MM.1S (cell line): ENCODE measurements at regions not wholly inside any gene's neighbourhood (a gene's known extent, or its start where the extent isn't known, plus 50 kb on each side); places are given as distances from the start of the nearest gene placed in this dataset.

ENCODE experiments used
- DNase-seq: peaks from one replicate; pipeline ENCODE4 v3.0.0-alpha.2; 2015
- H2AFZ ChIP-seq: fragments of 300-600 bp; sonication (generic); 2 replicates; pipeline ENCODE4 v1.6.0; 2016; ENCODE audit warnings: antibody characterized with exemption, low read length
- H3F3A ChIP-seq: fragments of 300-600 bp; sonication (generic); 2 replicates; pipeline ENCODE4 v1.6.1; 2016; ENCODE audit warnings: mild to moderate bottlenecking, antibody characterized with exemption, low read length, moderate library complexity, mixed read lengths; ENCODE audit not compliant: insufficient read depth
- H3K27ac ChIP-seq: fragments of 300-600 bp; sonication (generic); 2 replicates; pipeline ENCODE4 v1.5.1; 2016; ENCODE audit warnings: mild to moderate bottlenecking, low read length
- H3K27me3 ChIP-seq: fragments of 300-600 bp; sonication (generic); replicated peaks from 2 replicates; pipeline ENCODE4 v1.6.0; 2016; ENCODE audit warnings: low read length; ENCODE audit not compliant: insufficient read depth
- H3K36me3 ChIP-seq: fragments of 300-600 bp; sonication (generic); replicated peaks from 2 replicates; pipeline ENCODE4 v1.6.1; 2016; ENCODE audit warnings: mild to moderate bottlenecking, low read length, mixed read lengths; ENCODE audit not compliant: insufficient read depth
- H3K4me1 ChIP-seq: fragments of 300-600 bp; sonication (generic); 2 replicates; pipeline ENCODE4 v1.6.1; 2016; ENCODE audit warnings: low read length, mixed read lengths
- H3K4me2 ChIP-seq: fragments of 300-600 bp; sonication (generic); 2 replicates; pipeline ENCODE4 v1.6.0; 2016; ENCODE audit warnings: low read depth, low read length
- H3K4me3 ChIP-seq: fragments of 300-600 bp; sonication (generic); 2 replicates; pipeline ENCODE4 v1.5.1; 2016; ENCODE audit warnings: low read length, mixed read lengths
- H3K79me2 ChIP-seq: fragments of 300-600 bp; sonication (generic); 2 replicates; pipeline ENCODE4 v1.6.1; 2016; ENCODE audit warnings: mixed run types, low read length, mixed read lengths
- H3K9ac ChIP-seq: fragments of 300-600 bp; sonication (generic); 2 replicates; pipeline ENCODE4 v1.6.1; 2016; ENCODE audit warnings: low read length, mixed read lengths
- H3K9me2 ChIP-seq: fragments of 300-600 bp; sonication (generic); replicated peaks from 2 replicates; pipeline ENCODE4 v1.6.1; 2016; ENCODE audit warnings: mild to moderate bottlenecking, low read length, mixed read lengths; ENCODE audit not compliant: insufficient read depth
- H3K9me3 ChIP-seq: fragments of 300-600 bp; sonication (generic); replicated peaks from 2 replicates; pipeline ENCODE4 v1.6.1; 2016; ENCODE audit warnings: mild to moderate bottlenecking, low read length, mixed read lengths; ENCODE audit not compliant: insufficient read depth
- H4K20me1 ChIP-seq: fragments of 300-600 bp; sonication (generic); 2 replicates; pipeline ENCODE4 v1.6.1; 2016; ENCODE audit warnings: mild to moderate bottlenecking, low read length, moderate library complexity, mixed read lengths; ENCODE audit not compliant: insufficient read depth
- EZH2 ChIP-seq: fragments of 300-600 bp; sonication (generic); optimal IDR thresholded peaks from 2 replicates; pipeline ENCODE3; 2017; ENCODE audit warnings: low read depth, mild to moderate bottlenecking, antibody characterized with exemption, low read length, mixed read lengths
- EZH2phosphoT487 ChIP-seq: fragments of 300-600 bp; sonication (generic); IDR thresholded peaks from 2 replicates; pipeline ENCODE4 v1.6.1; 2018; ENCODE audit warnings: antibody characterized with exemption, low read length
- TF ChIP-seq, protein P1 (sequence below): fragments of 300-600 bp; sonication (generic); IDR thresholded peaks from 2 replicates; pipeline ENCODE4 v1.5.1; 2016; ENCODE audit warnings: antibody characterized with exemption, low read length, mixed read lengths

DNA sequence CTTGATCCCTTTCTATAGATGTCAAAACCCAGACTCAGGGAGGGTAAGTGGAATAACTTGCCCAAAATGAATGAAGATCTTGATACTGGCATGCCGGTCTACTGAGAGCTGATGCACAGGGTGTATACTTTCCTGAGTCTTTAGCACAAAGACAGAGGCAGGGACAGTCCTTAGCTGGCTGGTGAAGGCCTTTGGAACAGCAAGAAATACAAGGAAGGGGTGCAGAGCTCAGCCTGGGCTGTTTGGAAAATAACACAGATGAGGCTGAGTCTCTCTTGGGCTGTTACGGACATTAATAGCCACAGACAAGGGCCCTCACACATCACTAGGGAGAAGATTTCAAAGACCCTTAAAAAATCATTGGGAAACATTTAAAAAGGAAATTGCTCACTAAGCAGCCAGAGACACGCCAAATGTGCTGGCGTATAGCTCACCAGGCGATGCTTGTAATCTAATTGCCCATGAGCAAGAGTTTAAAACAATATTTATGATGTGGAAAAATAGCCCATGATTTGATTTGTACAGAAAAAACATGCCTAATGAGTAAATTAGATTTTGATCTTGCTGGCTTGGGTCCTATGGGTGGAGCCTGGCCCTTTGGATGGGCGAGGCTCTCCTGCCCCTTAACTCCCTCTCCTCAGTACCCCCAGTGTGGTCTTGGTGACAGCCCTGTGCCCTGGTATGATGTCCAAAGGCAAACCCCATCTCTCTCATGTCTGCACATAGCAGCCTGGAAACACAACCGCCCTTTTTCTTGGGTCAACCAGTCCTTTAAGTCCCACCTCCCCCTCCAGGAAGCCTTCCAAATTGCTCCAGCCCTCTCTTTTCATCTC, 81.8 kb upstream of the MRPS22 start:
- Histone ChIP-seq H3K4me1 (no peaks in the 10 kb centered on the region), H2AFZ (no peak overlapping the region), H3K27ac (no peak overlapping the region), H3F3A (no peaks in the 10 kb centered on the region), H3K4me2 (no peak overlapping the region), H4K20me1 (no peaks in the 10 kb centered on the region), H3K9ac (no peak overlapping the region), H3K9me3 (no peaks in the 10 kb centered on the region), H3K36me3 (no peaks in the 10 kb centered on the region), H3K27me3 (no peaks in the 10 kb centered on the region), H3K9me2 (no peaks in the 10 kb centered on the region), H3K4me3 (no peak overlapping the region), H3K79me2 (no peaks in the 10 kb centered on the region)
- no peak for DNase-seq
- TF ChIP-seq EZH2 (no peak), EZH2phosphoT487 (no peak)
- TF ChIP-seq, protein P1, sequence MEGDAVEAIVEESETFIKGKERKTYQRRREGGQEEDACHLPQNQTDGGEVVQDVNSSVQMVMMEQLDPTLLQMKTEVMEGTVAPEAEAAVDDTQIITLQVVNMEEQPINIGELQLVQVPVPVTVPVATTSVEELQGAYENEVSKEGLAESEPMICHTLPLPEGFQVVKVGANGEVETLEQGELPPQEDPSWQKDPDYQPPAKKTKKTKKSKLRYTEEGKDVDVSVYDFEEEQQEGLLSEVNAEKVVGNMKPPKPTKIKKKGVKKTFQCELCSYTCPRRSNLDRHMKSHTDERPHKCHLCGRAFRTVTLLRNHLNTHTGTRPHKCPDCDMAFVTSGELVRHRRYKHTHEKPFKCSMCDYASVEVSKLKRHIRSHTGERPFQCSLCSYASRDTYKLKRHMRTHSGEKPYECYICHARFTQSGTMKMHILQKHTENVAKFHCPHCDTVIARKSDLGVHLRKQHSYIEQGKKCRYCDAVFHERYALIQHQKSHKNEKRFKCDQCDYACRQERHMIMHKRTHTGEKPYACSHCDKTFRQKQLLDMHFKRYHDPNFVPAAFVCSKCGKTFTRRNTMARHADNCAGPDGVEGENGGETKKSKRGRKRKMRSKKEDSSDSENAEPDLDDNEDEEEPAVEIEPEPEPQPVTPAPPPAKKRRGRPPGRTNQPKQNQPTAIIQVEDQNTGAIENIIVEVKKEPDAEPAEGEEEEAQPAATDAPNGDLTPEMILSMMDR = no peak

DNA sequence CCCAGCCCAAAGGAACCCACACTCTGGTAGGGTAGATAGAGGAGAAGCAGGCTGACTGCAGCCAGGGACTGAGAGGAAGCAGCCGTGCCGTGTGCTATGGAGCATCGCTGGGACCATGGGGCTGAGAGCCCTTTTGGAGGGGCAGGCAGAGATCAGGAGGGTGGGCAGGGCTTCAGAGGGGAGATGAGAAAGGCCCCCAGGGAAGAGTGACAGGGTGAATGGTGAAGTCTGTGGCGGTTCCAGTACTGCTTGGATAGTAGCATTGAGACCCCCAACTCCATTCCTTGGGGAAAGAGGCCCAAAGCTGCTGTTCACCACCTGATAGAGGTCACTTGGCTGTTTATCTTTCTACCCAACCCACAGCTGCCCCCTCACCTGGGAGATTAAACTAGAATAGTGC, 80.0 kb upstream of the MRPS22 start:
- H3F3A ChIP-seq = no peaks in the 10 kb centered on the region
- no peak overlapping the region for H3K9ac ChIP-seq
- no peaks in the 10 kb centered on the region for H3K79me2 ChIP-seq
- no peak for DNase-seq
- no peak overlapping the region for H2AFZ ChIP-seq
- H3K4me1 ChIP-seq = no peaks in the 10 kb centered on the region
- no peaks in the 10 kb centered on the region for H3K9me3 ChIP-seq
- H3K4me3 ChIP-seq = no peak overlapping the region
- no peak overlapping the region for H3K27ac ChIP-seq
- no peaks in the 10 kb centered on the region for H3K36me3 ChIP-seq
- no peaks in the 10 kb centered on the region for H3K27me3 ChIP-seq
- no peak overlapping the region for H3K4me2 ChIP-seq
- H4K20me1 ChIP-seq = no peaks in the 10 kb centered on the region
- TF ChIP-seq EZH2 (no peak), EZH2phosphoT487 (no peak)
- TF ChIP-seq, protein P1 = no peak
- no peaks in the 10 kb centered on the region for H3K9me2 ChIP-seq

DNA sequence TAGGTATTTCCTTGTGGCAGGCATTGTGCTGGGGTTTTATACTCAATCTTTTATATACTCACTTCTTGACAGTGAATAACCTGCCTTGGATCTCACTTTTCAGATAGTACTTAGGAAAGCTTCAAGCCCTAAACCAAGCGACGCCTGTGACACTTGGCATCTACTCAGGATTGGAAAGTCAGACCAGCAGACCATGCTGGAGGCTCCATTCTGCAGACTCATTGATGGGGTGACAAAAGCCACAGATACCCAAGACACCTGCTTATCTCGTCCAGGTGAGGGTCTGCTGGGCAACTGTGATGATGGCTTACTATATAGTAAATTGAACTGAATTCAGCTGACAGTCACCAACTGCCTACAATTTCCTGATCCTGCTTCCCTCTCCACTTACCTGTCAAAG, 79.4 kb upstream of the MRPS22 start:
- no peaks in the 10 kb centered on the region for H3K9me3 ChIP-seq

More for the DNA sequence above, 79.4 kb upstream of the MRPS22 start:
- no peak overlapping the region for H3K4me3 ChIP-seq
- no peak overlapping the region for H3K27ac ChIP-seq
- no peaks in the 10 kb centered on the region for H4K20me1 ChIP-seq
- H3K4me1 ChIP-seq = no peaks in the 10 kb centered on the region
- no peaks in the 10 kb centered on the region for H3K9me2 ChIP-seq
- H3K36me3 ChIP-seq = no peaks in the 10 kb centered on the region
- no peak overlapping the region for H3K9ac ChIP-seq
- H2AFZ ChIP-seq = no peak overlapping the region
- TF ChIP-seq EZH2 (no peak), EZH2phosphoT487 (no peak)
- TF ChIP-seq, protein P1 = no peak
- no peak for DNase-seq
- H3K79me2 ChIP-seq = no peaks in the 10 kb centered on the region
- H3F3A ChIP-seq = no peaks in the 10 kb centered on the region
- no peaks in the 10 kb centered on the region for H3K27me3 ChIP-seq
- H3K4me2 ChIP-seq = no peak overlapping the region
